ENCODE measurements at regions not wholly inside any gene's neighbourhood (a gene's known extent, or its start where the extent isn't known, plus 50 kb on each side); places are given as distances from the start of the nearest gene placed in this dataset.

DNA sequence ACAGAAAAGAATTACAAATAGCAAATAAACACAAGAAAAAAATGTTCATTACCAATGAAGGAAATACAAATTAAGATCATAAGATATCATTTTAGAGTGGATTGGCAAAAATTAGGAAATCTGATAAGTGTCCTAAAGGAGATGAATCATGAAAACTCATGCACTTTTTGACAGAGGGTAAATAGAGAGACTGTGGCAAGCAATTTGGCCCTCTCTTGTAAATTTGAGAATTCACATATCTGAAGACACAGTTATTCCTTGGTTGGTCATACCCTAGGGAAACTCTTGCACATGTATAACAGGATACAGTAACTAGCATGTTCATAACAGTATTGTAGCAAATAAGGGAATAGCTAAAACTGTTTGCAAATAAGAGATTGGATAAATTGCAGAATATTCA, 246.0 kb upstream of the GADL1 start:
- TF ChIP-seq, protein P1, sequence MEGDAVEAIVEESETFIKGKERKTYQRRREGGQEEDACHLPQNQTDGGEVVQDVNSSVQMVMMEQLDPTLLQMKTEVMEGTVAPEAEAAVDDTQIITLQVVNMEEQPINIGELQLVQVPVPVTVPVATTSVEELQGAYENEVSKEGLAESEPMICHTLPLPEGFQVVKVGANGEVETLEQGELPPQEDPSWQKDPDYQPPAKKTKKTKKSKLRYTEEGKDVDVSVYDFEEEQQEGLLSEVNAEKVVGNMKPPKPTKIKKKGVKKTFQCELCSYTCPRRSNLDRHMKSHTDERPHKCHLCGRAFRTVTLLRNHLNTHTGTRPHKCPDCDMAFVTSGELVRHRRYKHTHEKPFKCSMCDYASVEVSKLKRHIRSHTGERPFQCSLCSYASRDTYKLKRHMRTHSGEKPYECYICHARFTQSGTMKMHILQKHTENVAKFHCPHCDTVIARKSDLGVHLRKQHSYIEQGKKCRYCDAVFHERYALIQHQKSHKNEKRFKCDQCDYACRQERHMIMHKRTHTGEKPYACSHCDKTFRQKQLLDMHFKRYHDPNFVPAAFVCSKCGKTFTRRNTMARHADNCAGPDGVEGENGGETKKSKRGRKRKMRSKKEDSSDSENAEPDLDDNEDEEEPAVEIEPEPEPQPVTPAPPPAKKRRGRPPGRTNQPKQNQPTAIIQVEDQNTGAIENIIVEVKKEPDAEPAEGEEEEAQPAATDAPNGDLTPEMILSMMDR (IDR thresholded peaks at IDR 0.05) = no peak
- TF ChIP-seq POLR2A (IDR thresholded peaks at IDR 0.05) = no peak
